ENCODE measurements at regions not wholly inside any gene's neighbourhood (a gene's known extent, or its start where the extent isn't known, plus 50 kb on each side); places are given as distances from the start of the nearest gene placed in this dataset.
"Not testable (repeated sequence)": the region's sequence is repeated elsewhere in the genome, so short reads cannot be mapped to it uniquely, and the experiment has no call there.

DNA sequence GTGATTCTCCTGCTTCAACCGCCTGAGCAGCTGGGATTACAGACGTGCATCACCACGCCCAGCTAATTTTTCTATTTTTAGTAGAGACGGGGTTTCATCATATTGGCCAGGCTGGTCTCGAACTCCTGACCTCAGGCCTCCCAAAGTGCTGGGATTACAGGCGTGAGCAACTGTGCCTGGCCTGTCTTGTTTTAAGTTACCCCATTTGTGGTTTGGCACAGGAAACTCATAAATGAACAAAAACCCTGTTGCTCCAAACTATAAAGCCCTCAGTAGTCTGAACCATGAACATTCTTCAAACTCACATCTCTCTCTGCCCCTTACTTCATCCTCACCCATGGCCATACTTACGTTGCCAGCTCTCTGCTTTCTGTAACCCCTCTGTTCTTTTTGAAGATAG, 61.7 kb downstream of the RHOU start:
- not testable (repeated sequence) for H3K27me3 Mint-ChIP-seq (ENCODE audit: insufficient read depth); H3K4me3 Mint-ChIP-seq; DNase-seq; H3K27ac Mint-ChIP-seq; H3K4me1 Mint-ChIP-seq (ENCODE audit: low read depth); H3K36me3 Mint-ChIP-seq (ENCODE audit: low read depth)
- peaks cover 18% of the 10 kb centered on the region for H3K9me3 Mint-ChIP-seq

- peaks cover 18% of the 10 kb centered on the region for H3K9me3 Mint-ChIP-seq
- TF ChIP-seq, protein P1, sequence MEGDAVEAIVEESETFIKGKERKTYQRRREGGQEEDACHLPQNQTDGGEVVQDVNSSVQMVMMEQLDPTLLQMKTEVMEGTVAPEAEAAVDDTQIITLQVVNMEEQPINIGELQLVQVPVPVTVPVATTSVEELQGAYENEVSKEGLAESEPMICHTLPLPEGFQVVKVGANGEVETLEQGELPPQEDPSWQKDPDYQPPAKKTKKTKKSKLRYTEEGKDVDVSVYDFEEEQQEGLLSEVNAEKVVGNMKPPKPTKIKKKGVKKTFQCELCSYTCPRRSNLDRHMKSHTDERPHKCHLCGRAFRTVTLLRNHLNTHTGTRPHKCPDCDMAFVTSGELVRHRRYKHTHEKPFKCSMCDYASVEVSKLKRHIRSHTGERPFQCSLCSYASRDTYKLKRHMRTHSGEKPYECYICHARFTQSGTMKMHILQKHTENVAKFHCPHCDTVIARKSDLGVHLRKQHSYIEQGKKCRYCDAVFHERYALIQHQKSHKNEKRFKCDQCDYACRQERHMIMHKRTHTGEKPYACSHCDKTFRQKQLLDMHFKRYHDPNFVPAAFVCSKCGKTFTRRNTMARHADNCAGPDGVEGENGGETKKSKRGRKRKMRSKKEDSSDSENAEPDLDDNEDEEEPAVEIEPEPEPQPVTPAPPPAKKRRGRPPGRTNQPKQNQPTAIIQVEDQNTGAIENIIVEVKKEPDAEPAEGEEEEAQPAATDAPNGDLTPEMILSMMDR (IDR thresholded peaks at IDR 0.05) = no peak
Measured at GRCh38 chr1:228798035-228798434, 62.8 kb downstream of the RHOU start.

DNA sequence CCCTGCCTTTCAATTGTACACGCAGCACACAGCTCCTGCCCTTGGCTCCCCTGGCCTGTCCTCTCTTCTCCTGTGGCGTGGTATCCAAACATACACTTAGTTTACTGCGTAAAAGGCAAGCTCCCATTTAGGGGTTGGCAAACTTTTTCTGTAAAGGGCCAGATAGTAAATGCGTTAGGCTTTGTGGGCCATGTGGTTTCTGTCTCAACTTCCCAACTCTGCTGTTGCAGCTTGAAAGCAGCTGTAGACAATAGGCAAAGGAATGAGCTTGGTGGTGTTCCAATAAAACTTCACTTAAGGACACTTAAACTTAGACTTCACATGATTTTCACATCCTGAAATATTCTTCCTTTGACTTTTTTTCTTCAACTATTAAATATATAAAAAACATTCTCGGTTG, 63.3 kb downstream of the RHOU start:
- H3K36me3 Mint-ChIP-seq (ENCODE audit: low read depth) = no peaks in the 10 kb centered on the region
- TF ChIP-seq, protein P1 (IDR thresholded peaks at IDR 0.05) = no peak
- no peaks in the 10 kb centered on the region for H3K4me1 Mint-ChIP-seq (ENCODE audit: low read depth)
- DNase-seq = no peak
- no peak overlapping the region for H3K27ac Mint-ChIP-seq
- H3K4me3 Mint-ChIP-seq = no peak overlapping the region
- H3K27me3 Mint-ChIP-seq (ENCODE audit: insufficient read depth) = no peaks in the 10 kb centered on the region
- peaks cover 18% of the 10 kb centered on the region for H3K9me3 Mint-ChIP-seq

More at GRCh38 chr1:228798035-228798434, 62.8 kb downstream of the RHOU start:
- Mint-ChIP-seq H3K4me1 (ENCODE audit: low read depth) (no peaks in the 10 kb centered on the region), H3K4me3 (no peak overlapping the region), H3K27me3 (ENCODE audit: insufficient read depth) (no peaks in the 10 kb centered on the region), H3K27ac (no peak overlapping the region), H3K36me3 (ENCODE audit: low read depth) (no peaks in the 10 kb centered on the region)
- no peak for DNase-seq

DNA sequence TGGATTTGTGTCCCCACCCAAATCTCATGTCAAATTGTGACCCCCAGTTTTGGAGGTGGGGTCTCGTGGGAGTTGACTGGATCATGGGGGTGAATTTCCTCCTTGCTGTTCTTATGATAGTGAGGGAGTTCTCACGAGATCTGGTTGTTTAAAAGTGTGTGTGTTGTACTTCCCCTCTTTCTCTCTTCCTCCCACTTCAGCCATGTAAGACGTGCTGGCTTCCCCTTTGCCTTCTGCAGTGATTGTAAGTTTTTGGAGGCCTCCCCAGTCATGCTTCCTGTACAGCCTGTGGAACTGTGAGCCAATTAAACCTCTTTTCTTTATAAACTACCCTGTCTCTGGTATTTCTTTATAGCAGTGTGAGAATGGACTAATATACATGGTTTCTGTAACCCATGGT, 64.6 kb downstream of the RHOU start:
- H3K36me3 Mint-ChIP-seq (ENCODE audit: low read depth) = no peaks in the 10 kb centered on the region
- peaks cover 5% of the 10 kb centered on the region; the same call in 1 of the 2 replicates for H3K27me3 Mint-ChIP-seq (ENCODE audit: insufficient read depth)
- no peaks in the 10 kb centered on the region for H3K4me1 Mint-ChIP-seq (ENCODE audit: low read depth)
- DNase-seq = no peak
- H3K9me3 Mint-ChIP-seq = peaks cover 28% of the 10 kb centered on the region
- TF ChIP-seq, protein P1 (IDR thresholded peaks at IDR 0.05) = no peak
- no peak overlapping the region for H3K4me3 Mint-ChIP-seq
- H3K27ac Mint-ChIP-seq = no peak overlapping the region

GRCh38 chr1:228801068-228801467, 65.8 kb downstream of the RHOU start:
- peaks cover 6% of the 10 kb centered on the region; the same call in 1 of the 2 replicates for H3K36me3 Mint-ChIP-seq (ENCODE audit: low read depth)
- H3K27me3 Mint-ChIP-seq (ENCODE audit: insufficient read depth) = peaks cover 5% of the 10 kb centered on the region; the same call in 1 of the 2 replicates
- no peak for DNase-seq
- H3K4me1 Mint-ChIP-seq (ENCODE audit: low read depth) = no peaks in the 10 kb centered on the region
- TF ChIP-seq, protein P1 (IDR thresholded peaks at IDR 0.05) = no peak
- peaks cover 37% of the 10 kb centered on the region for H3K9me3 Mint-ChIP-seq
- H3K4me3 Mint-ChIP-seq = no peak overlapping the region
- no peak overlapping the region for H3K27ac Mint-ChIP-seq

- Mint-ChIP-seq H3K27me3 (ENCODE audit: insufficient read depth) (peaks cover 5% of the 10 kb centered on the region; the same call in 1 of the 2 replicates), H3K4me3 (no peak overlapping the region), H3K36me3 (ENCODE audit: low read depth) (peaks cover 6% of the 10 kb centered on the region; the same call in 1 of the 2 replicates), H3K27ac (no peak overlapping the region), H3K9me3 (peaks cover 36% of the 10 kb centered on the region), H3K4me1 (ENCODE audit: low read depth) (no peaks in the 10 kb centered on the region)
- no peak for DNase-seq
- TF ChIP-seq, protein P1 (IDR thresholded peaks at IDR 0.05) = no peak
Measured at GRCh38 chr1:228802386-228803220, 67.3 kb downstream of the RHOU start.

All from HFFc6 (cell line).